Right lobe of liver (tissue), 4 donors: ENCODE measurements at regions not wholly inside any gene's neighbourhood (a gene's known extent, or its start where the extent isn't known, plus 50 kb on each side); places are given as distances from the start of the nearest gene placed in this dataset.

Experiments
- POLR2A ChIP-seq: fragments of 450-650 bp; IDR thresholded peaks from one replicate; pipeline ENCODE4 v1.6.1; 2017; ENCODE audit warnings: antibody characterized with exemption, mild to moderate bottlenecking
- TF ChIP-seq, protein P1 (sequence below), 4 donors: fragments of 200-600 bp in 3 of 4; fragments of 450-650 bp in 1 of 4; IDR thresholded peaks; one replicate each; pipeline versions ENCODE4 v1.5.1 to v1.8.0; 2016 to 2022; ENCODE audit warnings: antibody characterized with exemption in 4 of 4, mild to moderate bottlenecking in 2 of 4
- donor health status: DM: no; HTN: no; CAD: no.
- donor health status: DM: no; HTN: no; CAD: no.
- donor health status: DM: no; HTN: yes; CAD: no.

GRCh38 chr7:124308384-124308783 lies 275.5 kb upstream of the TMEM229A start:
- TF ChIP-seq, protein P1, sequence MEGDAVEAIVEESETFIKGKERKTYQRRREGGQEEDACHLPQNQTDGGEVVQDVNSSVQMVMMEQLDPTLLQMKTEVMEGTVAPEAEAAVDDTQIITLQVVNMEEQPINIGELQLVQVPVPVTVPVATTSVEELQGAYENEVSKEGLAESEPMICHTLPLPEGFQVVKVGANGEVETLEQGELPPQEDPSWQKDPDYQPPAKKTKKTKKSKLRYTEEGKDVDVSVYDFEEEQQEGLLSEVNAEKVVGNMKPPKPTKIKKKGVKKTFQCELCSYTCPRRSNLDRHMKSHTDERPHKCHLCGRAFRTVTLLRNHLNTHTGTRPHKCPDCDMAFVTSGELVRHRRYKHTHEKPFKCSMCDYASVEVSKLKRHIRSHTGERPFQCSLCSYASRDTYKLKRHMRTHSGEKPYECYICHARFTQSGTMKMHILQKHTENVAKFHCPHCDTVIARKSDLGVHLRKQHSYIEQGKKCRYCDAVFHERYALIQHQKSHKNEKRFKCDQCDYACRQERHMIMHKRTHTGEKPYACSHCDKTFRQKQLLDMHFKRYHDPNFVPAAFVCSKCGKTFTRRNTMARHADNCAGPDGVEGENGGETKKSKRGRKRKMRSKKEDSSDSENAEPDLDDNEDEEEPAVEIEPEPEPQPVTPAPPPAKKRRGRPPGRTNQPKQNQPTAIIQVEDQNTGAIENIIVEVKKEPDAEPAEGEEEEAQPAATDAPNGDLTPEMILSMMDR (IDR thresholded peaks at IDR 0.05): no peak
- TF ChIP-seq POLR2A: no peak
